PC-9 (cell line): ENCODE measurements at regions not wholly inside any gene's neighbourhood (a gene's known extent, or its start where the extent isn't known, plus 50 kb on each side); places are given as distances from the start of the nearest gene placed in this dataset.

ENCODE experiments used
- BruUV-seq: library from RNA; stranded (reverse); fragments of 400-500 nt; replicated peaks from 2 replicates; lab custom pipeline; 2021; lab: Mats Ljungman, UMichigan
- CTCF ChIA-PET: fragments of 300-600 bp; sonication (Branson Sonifier 250); formaldehyde crosslinking; loops from one replicate; lab custom pipeline; 2022; ENCODE audit warnings: antibody characterized with exemption; lab: Charles Lee
- POLR2A ChIA-PET: fragments of 300-600 bp; sonication (Branson Sonifier 250); formaldehyde crosslinking; loops from one replicate; lab custom pipeline; 2022; ENCODE audit warnings: antibody characterized with exemption; ENCODE audit not compliant: unreplicated experiment; lab: Charles Lee
- DNase-seq, 2 experiments: peaks; one replicate each; pipeline versions ENCODE4 v3.0.0 to v3.0.0-alpha.2; 2015 to 2022; ENCODE audit warnings: mixed read lengths in 1 of 2
- H2AFZ ChIP-seq: fragments of 200-600 bp; sonication (generic); 2 replicates; pipeline ENCODE4 v1.8.1; 2017; ENCODE audit warnings: antibody characterized with exemption
- H3F3A ChIP-seq: fragments of 200-600 bp; sonication (generic); 2 replicates; pipeline ENCODE4 v1.8.1; 2017; ENCODE audit warnings: antibody characterized with exemption, mild to moderate bottlenecking, low read depth; ENCODE audit not compliant: insufficient read depth
- H3K27ac ChIP-seq: fragments of 200-600 bp; sonication (generic); 2 replicates; pipeline ENCODE4 v1.6.1; 2016; ENCODE audit warnings: mixed run types
- H3K27me3 ChIP-seq: fragments of 200-600 bp; sonication (generic); 2 replicates; pipeline ENCODE4 v1.6.1; 2016; ENCODE audit warnings: low read depth, mixed run types; ENCODE audit not compliant: insufficient read depth
- H3K36me3 ChIP-seq: fragments of 200-600 bp; sonication (generic); 2 replicates; pipeline ENCODE4 v1.6.1; 2016; ENCODE audit warnings: low read depth, mixed run types
- H3K4me1 ChIP-seq: fragments of 200-600 bp; sonication (generic); replicated peaks from 2 replicates; pipeline ENCODE4 v1.6.1; 2016; ENCODE audit warnings: mixed run types; ENCODE audit not compliant: insufficient read depth
- H3K4me2 ChIP-seq: fragments of 200-600 bp; sonication (generic); 2 replicates; pipeline ENCODE4 v1.6.1; 2017; ENCODE audit warnings: mixed run types
- H3K4me3 ChIP-seq: fragments of 200-600 bp; sonication (generic); 2 replicates; pipeline ENCODE4 v1.6.1; 2016; ENCODE audit warnings: mixed run types
- H3K79me2 ChIP-seq: fragments of 200-600 bp; sonication (generic); 2 replicates; pipeline ENCODE4 v1.6.1; 2017; ENCODE audit warnings: low read depth, mixed run types
- H3K9me2 ChIP-seq: fragments of 200-600 bp; sonication (generic); 2 replicates; pipeline ENCODE4 v1.8.1; 2017; ENCODE audit warnings: mild to moderate bottlenecking; ENCODE audit not compliant: insufficient read depth
- H3K9me3 ChIP-seq: fragments of 200-600 bp; sonication (generic); 2 replicates; pipeline ENCODE4 v1.8.1; 2016; ENCODE audit warnings: low read depth; ENCODE audit not compliant: insufficient read depth
- H4K20me1 ChIP-seq: fragments of 200-600 bp; sonication (generic); 2 replicates; pipeline ENCODE4 v1.8.1; 2017; ENCODE audit not compliant: insufficient read depth
- EZH2 ChIP-seq: fragments of 200-600 bp; sonication (generic); IDR thresholded peaks from 2 replicates; pipeline ENCODE4 v1.8.0; 2017; ENCODE audit warnings: antibody characterized with exemption, low read depth
- intact Hi-C: fragments of 100-400 bp; cut with micrococcal nuclease; formaldehyde crosslinking; loops from one replicate; pipeline ENCODE4 v1.10.0; 2022; ENCODE audit not compliant: unreplicated experiment
- TF ChIP-seq, protein P1 (sequence below): fragments of 200-600 bp; sonication (generic); conservative IDR thresholded peaks from 2 replicates; pipeline ENCODE4 v1.6.1; 2017; ENCODE audit warnings: mixed run types, antibody characterized with exemption, mild to moderate bottlenecking, moderate library complexity

DNA sequence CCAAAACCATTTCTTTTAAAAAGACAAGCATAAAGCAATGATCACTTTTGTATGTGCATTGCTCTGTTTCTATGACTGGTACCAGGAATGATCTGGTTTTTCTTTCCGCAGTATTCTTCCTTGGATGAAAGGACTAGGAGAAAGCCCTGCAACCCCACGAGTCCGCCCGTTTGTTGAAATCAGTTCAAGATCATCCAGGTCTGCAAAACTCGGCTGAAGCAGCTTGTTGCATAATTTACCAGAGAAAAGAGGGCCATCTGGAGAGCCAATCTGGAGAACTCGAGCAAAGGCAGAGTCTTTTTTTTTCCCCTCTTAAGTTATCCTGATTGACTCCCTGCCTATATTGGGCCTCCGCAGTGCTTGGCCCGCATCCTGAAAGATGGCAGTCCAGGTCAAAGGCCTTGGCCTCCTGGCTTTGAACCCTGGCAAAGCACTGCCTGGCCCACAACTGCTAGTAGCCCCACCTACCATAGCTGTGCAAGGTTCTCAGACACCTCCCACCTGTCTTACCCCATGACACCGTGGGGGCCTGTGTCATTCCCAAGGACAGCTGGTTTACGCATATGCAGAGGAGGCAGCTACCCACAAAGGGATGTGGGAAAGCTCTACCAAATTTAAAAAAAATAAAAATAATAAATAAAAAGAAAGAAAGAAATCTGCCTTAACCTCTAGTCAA, 572.2 kb downstream of the INHBA start:
- Histone ChIP-seq H3K27ac (no peak overlapping the region), H2AFZ (no peak overlapping the region), H3K27me3 (no peaks in the 10 kb centered on the region), H3K4me3 (no peak overlapping the region), H3K79me2 (no peaks in the 10 kb centered on the region), H4K20me1 (no peaks in the 10 kb centered on the region), H3K9me3 (peaks cover 8% of the 10 kb centered on the region; the same call in 1 of the 2 replicates), H3K4me1 (peaks cover 14% of the 10 kb centered on the region), H3K4me2 (no peak overlapping the region), H3K9me2 (no peaks in the 10 kb centered on the region), H3K36me3 (no peaks in the 10 kb centered on the region), H3F3A (peaks cover 9% of the 10 kb centered on the region)
- no peak for TF ChIP-seq EZH2
- TF ChIP-seq, protein P1, sequence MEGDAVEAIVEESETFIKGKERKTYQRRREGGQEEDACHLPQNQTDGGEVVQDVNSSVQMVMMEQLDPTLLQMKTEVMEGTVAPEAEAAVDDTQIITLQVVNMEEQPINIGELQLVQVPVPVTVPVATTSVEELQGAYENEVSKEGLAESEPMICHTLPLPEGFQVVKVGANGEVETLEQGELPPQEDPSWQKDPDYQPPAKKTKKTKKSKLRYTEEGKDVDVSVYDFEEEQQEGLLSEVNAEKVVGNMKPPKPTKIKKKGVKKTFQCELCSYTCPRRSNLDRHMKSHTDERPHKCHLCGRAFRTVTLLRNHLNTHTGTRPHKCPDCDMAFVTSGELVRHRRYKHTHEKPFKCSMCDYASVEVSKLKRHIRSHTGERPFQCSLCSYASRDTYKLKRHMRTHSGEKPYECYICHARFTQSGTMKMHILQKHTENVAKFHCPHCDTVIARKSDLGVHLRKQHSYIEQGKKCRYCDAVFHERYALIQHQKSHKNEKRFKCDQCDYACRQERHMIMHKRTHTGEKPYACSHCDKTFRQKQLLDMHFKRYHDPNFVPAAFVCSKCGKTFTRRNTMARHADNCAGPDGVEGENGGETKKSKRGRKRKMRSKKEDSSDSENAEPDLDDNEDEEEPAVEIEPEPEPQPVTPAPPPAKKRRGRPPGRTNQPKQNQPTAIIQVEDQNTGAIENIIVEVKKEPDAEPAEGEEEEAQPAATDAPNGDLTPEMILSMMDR, result no peak
- BruUV-seq, result no TSS peak
- POLR2A ChIA-PET, result no interaction called here
- DNase-seq, result no peak
- CTCF ChIA-PET, result interaction anchor here (0.5 kb wide), 1 partner anchor 47 kb away, joined by 4 read pairs; no protein-coding TSS in a partner anchor
- intact Hi-C loops, result no loop called here

DNA sequence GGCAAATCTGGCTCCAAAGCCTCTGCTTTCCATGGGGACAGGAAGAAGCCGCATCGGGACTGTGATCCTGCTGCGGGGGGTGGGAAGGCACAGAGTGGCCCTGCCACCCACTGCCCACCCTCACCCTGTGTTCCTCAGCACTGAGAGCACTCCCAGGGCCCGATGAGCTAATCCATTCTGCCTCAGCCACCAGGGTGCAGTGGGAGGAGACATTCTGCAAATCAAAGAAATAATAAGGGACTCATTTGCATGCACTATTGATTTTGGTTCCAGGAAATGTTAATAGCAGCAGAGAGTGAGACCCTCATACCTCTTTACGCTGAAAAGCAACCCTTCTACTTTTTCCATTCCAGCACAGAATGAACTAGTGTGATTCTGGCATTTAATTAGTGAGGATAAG, 572.8 kb downstream of the INHBA start:
- no peak for DNase-seq
- H4K20me1 ChIP-seq, result no peaks in the 10 kb centered on the region
- peaks cover 7% of the 10 kb centered on the region for H3F3A ChIP-seq
- peaks cover 13% of the 10 kb centered on the region for H3K4me1 ChIP-seq
- no peaks in the 10 kb centered on the region for H3K36me3 ChIP-seq
- peaks cover 8% of the 10 kb centered on the region; the same call in 1 of the 2 replicates for H3K9me3 ChIP-seq
- no peak for TF ChIP-seq EZH2
- TF ChIP-seq, protein P1, result no peak
- no peak overlapping the region for H3K4me3 ChIP-seq
- CTCF ChIA-PET, result no interaction called here
- no TSS peak for BruUV-seq
- no peaks in the 10 kb centered on the region for H3K27me3 ChIP-seq
- no peak overlapping the region for H3K27ac ChIP-seq
- no peak overlapping the region for H3K4me2 ChIP-seq
- POLR2A ChIA-PET, result no interaction called here
- no peaks in the 10 kb centered on the region for H3K9me2 ChIP-seq
- intact Hi-C loops, result no loop called here
- no peaks in the 10 kb centered on the region for H3K79me2 ChIP-seq
- H2AFZ ChIP-seq, result no peak overlapping the region

DNA sequence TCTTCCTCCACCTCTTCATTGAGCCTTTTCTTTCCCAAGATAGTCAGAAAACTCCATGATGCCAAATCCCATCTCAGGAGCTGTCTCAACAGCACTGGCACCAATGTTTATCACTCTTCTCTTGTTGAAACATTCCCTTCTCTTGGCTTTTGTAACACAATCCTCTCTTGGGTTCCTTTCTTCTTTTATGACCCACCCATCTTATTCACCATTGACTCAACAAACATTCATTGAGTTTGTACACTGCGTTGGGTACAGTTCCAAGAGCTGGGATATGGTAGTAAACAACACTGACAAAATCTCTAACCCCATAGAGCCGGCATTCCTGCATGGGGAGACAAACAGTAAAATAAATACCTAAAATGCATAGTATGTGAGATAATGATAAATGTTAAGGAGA, 577.5 kb downstream of the INHBA start:
- H3K4me3 ChIP-seq, result no peak overlapping the region
- H2AFZ ChIP-seq, result no peak overlapping the region
- BruUV-seq, result no TSS peak
- CTCF ChIA-PET, result no interaction called here
- peaks cover 29% of the 10 kb centered on the region for H3K9me3 ChIP-seq
- no peak for DNase-seq
- TF ChIP-seq, protein P1, result no peak
- TF ChIP-seq EZH2, result no peak
- H3K4me2 ChIP-seq, result no peak overlapping the region
- no peaks in the 10 kb centered on the region; the same call in 1 of the 2 replicates for H3K36me3 ChIP-seq
- no peaks in the 10 kb centered on the region for H3K27me3 ChIP-seq
- H3F3A ChIP-seq, result no peaks in the 10 kb centered on the region; the same call in 1 of the 2 replicates
- POLR2A ChIA-PET, result no interaction called here
- H3K27ac ChIP-seq, result no peak overlapping the region
- peaks cover 6% of the 10 kb centered on the region; the same call in 1 of the 2 replicates for H3K4me1 ChIP-seq
- no peaks in the 10 kb centered on the region for H3K79me2 ChIP-seq
- no peaks in the 10 kb centered on the region for H4K20me1 ChIP-seq
- H3K9me2 ChIP-seq, result no peaks in the 10 kb centered on the region
- intact Hi-C loops, result no loop called here
